MM.1S (cell line): ENCODE measurements at regions not wholly inside any gene's neighbourhood (a gene's known extent, or its start where the extent isn't known, plus 50 kb on each side); places are given as distances from the start of the nearest gene placed in this dataset.

Source experiments
- CTCF ChIP-seq: fragments of 300-600 bp; sonication (generic); IDR thresholded peaks from 2 replicates; pipeline ENCODE4 v1.5.1; 2016; ENCODE audit warnings: antibody characterized with exemption, low read length, mixed read lengths
- EZH2 ChIP-seq: fragments of 300-600 bp; sonication (generic); optimal IDR thresholded peaks from 2 replicates; pipeline ENCODE3; 2017; ENCODE audit warnings: low read depth, mild to moderate bottlenecking, antibody characterized with exemption, low read length, mixed read lengths
- EZH2phosphoT487 ChIP-seq: fragments of 300-600 bp; sonication (generic); IDR thresholded peaks from 2 replicates; pipeline ENCODE4 v1.6.1; 2018; ENCODE audit warnings: antibody characterized with exemption, low read length

DNA sequence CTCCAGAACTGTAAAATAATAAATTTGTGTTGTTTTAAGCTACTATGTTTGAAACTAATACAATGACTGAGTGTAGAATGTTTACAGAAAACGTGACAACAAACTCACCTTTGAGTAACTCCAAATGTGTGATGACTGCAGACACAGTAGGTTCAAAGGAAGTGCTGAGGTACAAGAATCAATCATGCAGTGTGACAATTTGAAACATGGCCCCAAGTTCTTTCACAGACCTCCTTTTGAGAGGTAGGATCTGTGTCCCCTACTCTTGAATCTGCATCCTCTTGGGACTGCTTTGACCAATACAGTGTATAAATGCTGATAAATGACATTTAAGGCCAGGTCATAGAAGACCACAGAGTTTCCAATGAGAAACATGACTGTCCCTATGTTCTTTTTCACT is 667.7 kb upstream of the DIPK2B start:
- TF ChIP-seq CTCF (no peak), EZH2phosphoT487 (no peak), EZH2 (no peak)
